ENCODE measurements at regions not wholly inside any gene's neighbourhood (a gene's known extent, or its start where the extent isn't known, plus 50 kb on each side); places are given as distances from the start of the nearest gene placed in this dataset.
"Not testable (repeated sequence)": the region's sequence is repeated elsewhere in the genome, so short reads cannot be mapped to it uniquely, and the experiment has no call there.

DNA sequence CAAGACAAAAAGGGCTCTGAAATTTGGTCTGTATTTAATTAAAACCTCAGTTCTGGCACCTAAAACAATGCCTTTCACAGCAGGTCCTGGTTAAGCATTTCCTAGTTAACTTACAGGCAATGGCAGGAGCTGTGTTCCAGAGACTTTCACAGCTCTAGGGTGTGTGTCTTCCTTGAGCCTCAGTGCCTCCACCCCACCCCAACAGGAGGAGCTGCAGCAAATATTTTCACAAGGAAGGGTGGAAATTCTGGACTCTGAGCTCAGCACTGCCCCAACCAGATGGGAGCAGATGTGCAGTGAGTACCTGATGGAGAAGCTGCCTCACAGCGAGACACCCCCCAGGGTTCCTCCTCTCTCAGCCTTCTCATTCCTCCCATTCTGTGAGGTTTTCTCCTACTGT, 106.3 kb upstream of the SPATA12 start:
- no peak for DNase-seq

DNA sequence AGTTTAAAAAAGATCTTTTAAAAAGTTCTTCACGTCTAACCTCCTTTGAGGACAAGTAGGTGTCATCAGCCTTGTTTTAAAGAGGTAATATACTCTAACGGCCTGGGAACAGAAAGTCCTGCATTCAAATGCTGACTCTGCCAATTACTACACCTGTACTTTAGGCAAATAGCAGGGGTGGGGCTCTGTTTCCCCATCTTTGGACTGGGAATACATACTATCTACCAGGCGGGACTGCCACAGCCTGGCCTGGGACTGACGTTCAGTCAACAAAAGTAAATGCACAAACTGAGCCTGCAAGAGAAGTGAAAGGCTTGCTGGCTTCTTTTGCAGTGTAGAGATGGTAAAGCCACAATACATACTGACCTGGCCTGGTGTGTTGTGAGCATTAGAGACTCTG, 107.6 kb upstream of the SPATA12 start:
- no peak for DNase-seq

DNA sequence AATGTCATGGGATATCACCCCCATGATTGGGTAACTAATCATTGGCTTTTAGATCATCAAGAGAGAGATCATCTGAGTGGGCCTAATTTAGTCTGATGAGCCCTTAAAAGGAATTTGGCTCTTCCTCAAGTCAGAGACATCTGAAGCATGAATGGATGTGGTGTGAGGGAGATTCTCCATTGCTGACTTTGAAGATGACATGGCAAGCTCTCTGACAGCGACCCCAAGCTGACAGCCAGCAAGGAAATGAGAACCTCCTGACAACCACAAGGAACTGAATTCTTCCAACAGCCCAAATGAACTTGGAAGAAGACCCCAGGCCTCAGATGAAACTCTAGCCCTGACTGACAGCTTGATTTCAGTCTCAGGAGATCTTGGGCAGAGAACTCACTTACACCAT, 108.4 kb upstream of the SPATA12 start:
- no peak for DNase-seq

DNA sequence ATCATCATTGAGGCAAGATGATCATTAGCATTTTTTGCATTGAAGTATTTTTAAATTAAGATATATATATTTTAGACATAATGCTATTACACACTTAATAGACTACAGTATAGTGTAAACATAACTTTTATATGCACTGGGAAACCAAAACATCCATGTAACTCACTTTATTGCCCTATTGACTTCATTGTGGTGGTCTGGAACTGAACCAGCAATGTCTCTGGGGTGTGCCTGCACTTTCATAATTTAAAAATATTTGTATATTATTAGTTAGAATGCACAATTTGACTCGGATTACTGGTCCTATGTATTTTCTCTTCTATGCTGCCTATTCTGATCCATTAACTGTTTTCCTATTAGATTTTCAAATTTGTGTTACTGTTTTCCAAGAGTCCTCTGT, 109.1 kb upstream of the SPATA12 start:
- DNase-seq: no peak

DNA sequence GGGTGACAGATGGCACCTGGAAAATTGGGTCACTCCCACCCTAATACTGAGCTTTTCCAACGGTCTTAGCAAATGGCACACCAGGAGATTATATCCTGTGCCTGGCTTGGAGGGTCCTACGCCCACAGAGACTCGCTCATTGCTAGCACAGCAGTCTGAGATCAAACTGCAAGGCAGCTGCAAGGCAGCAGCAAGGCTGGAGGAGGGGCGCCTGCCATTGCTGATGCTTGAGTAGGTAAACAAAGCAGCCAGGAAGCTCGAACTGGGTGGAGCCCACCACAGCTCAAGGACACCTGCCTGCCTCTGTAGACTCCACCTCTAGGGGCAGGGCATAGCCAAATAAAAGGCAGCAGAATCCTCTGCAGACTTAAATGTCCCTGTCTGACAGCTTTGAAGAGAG, 115.1 kb upstream of the SPATA12 start:
- not testable (repeated sequence) for DNase-seq

DNA sequence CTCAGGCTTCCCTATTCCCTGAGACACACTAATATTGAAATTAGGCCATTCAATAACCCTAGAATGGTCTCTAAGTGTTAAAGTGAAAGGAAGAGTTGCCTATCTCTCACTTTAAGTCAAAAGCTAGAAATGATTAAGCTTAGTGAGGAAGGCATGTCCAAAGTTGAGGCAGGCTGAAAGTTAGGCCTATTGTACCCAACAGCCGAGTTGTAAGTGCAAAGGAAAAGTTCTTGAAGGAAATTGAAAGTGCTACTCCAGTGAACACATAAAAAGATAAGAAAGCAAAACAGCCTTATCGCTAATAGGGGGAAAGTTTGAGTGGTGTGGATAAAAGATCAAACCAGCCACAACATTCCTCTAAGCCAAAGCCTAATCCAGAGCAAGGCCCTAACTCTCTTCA, 117.9 kb upstream of the SPATA12 start:
- DNase-seq: no peak

DNA sequence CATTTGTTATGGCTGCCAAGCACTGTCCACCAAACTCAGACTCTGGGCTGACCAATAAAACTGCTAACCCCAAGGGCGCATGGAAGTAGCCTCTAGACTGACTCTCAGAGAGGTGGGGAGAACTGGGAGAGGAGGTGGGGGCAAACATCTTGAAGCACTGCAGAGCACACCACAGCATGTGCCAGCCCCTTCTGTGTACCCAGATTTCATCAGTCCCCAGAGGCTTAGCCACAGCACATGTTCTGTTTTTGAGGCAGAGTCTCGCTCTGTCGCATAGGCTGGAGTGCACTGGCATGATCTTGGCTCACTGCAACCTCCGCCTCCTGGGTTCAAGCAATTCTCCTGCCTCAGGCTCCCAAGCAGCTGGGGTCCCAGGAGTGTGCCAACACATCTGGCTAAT, 119.5 kb upstream of the SPATA12 start:
- DNase-seq: no peak

DNA sequence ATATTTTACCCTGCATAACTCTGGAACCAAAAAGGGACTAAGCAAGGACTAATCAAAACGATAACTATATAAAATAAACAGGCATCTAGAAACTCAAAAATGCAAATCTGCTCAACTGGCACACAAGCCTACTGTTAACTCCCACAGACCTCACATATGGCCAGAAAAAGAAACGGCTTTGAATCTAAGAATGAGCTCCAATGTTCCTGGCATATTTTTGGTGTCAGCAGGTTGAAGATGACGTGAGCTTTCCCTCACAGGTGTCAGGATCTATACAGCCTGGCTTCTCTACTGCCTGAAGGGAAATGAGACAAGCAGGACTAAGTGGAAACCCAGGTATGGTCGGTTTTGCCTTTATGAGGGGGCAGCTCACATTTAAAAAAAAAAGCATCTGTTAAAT, 120.1 kb upstream of the SPATA12 start:
- DNase-seq: no peak

DNA sequence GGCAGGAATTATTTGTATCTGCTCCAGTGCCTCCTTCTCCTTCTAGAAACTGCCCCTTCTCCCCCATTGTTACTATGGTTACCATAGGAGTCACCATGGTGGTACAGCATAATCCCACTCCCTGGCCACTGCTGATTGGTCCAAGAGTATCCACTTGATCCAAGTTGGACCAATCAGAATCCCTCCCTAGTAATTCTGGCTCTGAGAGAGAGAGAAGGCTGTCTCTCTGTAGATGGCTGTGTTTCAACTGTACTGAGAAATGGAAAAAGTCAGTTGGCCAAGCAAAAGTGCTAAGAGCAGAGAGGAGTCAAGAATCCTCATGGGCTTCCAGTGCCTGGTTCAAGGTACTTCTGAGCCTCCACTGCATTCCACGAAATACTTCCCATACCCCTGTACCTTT, 120.6 kb upstream of the SPATA12 start:
- DNase-seq: no peak

DNA sequence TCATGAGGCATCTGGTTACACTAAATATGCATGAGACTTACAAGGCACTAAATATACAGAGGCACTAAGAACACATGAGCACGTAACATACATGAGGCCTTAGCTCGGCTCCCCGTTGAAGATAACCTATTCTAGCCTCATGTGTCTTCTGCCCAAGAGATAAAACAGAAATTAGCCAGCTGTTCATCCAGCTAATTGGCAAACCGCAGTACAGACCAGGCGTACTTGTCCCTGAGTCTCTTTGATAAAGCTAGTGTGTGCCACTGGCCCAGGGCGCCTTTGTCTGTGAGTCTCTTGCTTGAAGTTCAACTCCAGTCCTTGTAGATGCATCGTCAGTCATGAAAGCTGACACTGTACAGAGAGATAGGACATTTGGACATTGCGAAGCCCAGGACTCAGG, 121.9 kb upstream of the SPATA12 start:
- no peak for DNase-seq

DNA sequence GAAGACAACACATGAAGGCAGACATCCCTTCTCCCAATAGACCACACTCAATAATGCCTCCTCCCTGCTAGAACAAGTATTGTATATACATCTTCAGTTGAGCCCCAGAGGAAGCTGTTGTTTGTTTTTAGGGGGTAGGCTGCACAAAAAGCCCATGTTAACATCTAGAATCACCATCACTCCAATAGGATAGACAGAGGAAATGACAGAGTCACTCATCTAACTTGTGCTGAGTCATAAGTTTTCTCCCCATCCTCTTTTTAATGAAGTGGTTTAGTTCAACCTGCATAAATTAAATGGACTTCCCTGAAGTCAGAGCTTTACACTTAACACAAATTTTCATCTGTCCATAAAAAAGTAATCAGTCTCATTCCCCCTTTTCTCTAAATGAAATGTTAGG, 122.9 kb upstream of the SPATA12 start:
- no peak for DNase-seq

DNA sequence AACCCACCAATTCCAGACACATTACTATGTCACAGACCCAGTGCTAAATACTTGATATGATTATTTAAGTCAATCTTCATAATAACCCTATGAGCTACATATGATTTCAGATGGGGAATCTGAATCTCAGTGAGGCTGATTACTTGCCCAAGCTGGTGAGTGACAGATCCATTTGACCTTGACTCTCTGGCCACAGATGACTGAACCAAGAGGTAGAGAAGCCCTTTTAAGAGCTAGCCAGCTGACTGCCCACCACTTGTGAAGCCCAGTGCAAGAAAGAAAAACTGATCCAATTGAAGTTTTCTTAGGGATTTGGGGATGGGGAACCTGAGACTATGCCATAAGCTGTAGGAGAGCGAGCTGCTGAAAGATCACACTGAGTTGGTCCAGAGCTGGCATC, 124.7 kb upstream of the SPATA12 start:
- DNase-seq: no peak

DNA sequence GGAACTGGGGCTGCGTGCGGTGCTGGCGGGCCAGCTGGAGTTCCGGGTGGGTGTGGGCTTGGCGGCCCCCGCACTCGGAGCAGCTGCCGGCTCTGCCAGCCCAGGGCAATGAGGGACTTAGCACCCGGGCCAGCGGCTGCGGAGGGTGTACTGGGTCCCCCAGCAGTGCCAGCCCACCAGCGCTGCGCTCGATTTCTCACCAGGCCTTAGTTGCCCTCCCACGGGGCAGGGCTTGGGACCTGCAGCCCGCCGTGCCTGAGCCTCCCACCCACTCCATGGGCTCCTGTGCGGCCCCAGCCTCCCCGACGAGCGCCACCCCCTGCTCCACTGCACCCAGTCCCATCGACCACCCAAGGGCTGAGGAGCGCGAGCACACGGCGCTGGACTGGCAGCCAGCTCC, 126.0 kb upstream of the SPATA12 start:
- DNase-seq: not testable (repeated sequence)

DNA sequence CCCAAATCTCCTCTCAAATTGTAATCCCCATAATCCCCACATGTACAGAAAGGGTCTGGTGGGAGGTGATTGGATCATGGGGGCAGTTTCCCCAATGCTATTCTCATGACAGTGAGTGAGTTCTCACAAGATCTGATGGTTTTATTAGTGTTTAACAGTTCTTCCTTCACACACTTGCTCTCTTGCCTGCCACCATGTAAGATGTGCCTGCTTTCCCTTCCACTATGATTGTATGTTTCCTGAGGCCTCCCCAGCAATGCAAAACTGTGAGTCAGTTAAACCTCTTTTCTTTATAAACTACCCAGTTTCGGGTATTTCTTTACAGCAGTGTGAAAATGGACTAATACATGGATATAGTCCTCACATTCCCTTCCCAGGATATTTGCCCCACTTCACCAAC, 126.7 kb upstream of the SPATA12 start:
- no peak for DNase-seq

DNA sequence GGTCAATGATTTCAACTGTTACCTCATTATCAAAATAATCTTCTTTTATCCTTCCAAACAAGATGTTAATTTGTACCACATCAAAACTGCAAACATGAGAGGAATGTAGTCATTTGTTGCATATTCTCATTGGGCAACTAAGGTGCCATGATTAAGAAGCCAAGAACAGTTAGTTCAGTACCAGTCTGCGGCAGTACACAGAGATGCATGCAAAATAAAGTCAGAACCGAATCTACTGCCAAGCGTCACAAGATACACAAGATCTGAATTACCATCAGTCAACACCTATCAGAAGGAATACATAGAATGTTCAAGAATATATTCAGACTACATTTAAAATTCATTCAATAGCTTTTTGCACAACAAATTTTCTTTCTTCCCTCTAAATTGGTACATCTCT, 127.6 kb upstream of the SPATA12 start:
- no peak for DNase-seq

DNA sequence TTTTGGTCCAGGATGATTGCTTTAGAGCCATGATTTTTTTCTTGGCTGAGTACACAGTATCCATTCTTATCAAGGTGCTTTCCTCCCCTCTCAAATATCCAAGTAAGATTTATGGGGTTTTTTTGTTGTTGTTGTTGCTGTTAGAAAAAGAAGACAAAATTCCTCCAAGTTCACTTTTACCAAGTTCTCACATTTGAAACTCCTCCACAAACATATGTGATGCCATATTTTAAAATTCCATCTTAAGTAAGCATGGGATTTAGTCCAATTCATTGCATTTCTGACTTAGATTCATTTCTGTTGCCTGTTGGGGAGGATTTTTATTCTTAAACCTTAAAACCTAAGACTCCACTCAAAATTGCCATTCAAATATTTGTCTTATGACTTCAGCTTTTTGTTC, 128.6 kb upstream of the SPATA12 start:
- no peak for DNase-seq

DNA sequence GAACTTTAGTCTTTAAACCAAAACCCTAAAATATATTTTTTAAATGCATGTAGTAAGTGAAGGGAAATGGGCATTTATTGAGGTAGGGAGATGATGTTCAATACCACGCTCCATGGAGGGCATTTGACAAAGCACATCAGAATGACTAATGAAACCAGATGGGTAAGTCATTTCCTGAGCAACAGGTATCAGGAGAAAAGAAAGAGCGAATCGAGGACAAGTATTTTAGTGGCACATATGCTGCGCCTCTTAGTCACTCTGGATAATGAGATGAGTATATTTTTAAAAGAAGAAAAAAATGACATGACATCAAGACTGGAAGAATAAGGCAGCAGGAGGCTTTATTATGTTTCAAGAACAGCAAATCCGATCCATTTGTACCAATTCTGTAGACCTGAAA, 129.0 kb upstream of the ARHGEF3 start:
- DNase-seq: peak; percentile 37

DNA sequence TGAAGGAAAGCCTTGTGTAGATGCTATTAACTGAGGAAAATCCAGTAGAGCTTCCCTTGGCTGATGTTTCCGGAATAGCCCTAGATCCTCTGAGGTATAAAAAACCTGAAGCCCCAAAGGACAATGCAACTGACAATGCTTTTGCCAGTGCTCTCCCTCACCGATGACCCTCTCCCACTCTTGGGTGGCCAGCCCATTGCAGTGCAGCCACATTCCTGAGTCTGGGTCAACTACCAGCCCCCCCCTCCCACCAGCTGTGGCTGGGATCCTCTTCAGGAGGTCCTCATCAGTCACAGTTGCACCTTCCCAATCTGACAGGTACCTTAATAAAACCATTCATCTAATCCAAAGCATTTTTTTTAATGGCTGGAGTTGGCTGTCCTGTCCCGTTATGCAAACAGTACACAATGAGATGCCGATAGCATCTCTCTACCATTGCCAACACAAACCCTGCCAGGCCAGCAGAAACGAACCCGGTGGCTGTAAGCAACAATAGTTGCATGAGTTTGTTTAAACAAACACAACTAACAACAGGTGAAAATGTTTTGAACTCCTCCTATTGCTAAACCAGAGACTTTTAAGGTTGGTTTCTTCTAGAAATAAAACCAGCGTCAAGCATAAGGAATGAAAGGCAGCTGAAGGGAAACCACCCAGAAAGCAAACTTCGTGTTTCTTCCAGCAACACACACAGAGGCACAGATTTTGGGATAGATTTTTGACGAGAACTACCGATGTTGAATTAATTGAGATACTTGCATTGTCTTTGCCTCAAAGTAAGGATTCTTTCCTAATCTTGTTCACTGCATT, 128.3 kb upstream of the ARHGEF3 start:
- DNase-seq: no peak

DNA sequence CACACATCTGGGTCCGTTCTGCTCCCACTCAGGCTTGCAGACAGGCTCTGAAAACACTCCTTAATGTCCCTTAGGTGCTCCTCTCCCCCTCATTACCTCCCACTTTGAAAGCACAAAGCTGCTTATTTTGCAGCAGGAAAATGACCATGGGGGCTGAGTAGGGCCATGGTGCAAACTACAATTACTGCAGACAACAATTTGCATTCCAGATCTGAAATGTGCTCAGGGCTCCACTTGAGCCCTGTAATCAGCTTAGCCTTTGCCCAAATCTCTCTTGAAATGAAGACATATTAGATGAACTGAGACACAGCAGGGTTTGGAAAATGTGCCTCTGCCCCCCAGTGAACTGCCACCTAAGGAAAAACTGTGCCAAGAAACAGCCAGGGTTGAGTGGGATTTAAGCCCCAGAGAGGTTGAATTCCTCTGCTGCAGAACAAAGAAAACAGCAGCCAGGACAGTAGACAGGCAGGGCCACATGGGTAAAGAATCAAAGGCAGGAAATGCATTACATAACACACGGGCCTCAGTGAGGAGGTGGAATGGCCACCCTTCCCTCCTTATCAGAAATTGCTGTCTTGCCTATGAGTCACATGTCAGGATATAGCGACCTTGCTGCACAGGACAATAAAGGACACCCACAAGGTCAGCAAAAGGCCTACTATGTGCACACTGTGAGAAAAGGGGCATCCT, 126.8 kb upstream of the ARHGEF3 start:
- DNase-seq: no peak

DNA sequence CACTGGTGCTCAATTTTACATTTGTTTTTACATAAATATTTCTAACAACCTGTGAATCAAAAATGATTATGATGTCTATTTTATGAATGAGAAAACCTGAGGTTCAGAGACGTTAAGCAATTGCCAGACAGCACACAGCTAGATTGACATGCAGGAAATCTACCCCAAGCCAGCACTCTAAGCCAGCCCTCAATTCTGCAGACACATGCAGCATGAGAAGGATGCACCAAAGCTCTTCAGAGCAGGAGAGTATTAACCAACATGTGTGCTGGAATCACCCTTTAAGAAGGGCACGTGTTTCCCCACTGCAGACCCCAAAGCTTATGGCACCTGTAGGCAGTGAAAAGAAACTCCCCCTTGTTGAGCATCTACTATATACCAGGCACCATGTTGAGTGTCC, 126.1 kb upstream of the ARHGEF3 start:
- no peak for DNase-seq

DNA sequence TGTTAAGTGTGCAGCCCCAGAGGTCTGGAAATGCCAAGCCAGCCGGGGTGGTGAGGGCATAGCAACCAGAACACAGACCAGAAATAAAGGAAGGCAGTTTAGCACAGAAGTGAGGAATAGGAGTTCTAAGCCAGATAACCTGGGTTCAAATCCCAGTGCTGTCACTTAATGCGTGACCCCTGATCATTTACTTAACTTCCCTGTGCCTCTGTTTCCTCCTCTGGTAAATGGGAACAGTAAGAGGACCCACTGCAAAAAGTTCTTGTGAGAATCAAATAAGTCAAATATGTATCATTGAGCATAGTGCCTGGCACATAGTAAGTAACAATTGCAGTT, 125.2 kb upstream of the ARHGEF3 start:
- no peak for DNase-seq

DNA sequence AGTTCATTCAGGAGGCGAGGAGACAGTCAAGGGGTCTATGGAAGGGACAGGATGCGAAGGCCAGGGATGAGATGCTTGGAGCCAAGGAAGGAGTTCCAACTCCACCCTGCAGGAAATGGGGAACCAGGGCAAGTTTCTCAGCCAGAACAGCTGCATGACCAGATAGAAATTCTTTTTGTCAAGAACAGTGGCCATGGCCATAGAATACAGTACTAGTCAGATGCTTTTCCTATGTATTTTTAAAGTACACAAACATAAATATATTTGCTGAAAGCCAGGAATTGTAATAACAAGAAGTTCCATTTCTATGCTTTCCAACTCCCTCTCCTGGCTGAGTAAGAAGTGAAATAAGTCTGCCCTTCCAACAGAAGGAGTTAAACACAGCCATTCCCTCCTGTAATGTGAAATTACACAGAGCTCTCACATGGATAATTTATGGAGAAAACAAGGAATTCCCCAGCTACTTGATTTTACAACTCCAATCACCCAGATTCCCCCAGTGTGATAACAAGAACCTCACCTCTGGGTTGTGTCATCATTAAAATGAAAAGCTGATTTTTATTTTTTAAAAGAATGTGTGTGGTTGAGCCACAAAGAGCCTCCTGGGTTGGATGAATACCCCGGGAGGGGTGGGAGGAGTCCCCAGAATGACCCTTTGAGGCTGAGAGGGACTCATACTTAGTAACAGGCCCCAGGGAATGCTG, 124.6 kb upstream of the ARHGEF3 start:
- no peak for DNase-seq

DNA sequence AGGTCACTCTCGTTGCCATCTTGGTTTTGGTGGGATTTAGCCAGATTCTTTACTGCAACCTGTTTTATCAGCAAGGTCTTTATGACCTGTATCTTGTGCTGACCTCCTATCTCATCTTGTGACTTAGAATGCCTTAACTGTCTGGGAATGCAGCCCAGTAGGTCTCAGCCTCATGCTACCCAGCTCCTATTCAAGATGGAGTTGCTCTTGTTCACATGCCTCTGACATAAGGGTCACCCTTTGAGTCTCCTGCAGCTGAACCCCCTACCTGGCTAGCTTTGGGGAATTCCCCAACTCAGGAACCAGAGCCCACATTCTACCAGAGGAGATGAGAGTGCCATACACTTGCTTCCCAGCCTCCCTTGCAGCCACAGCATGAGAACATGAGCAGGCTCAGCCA, 123.0 kb upstream of the ARHGEF3 start:
- not testable (repeated sequence) for DNase-seq

DNA sequence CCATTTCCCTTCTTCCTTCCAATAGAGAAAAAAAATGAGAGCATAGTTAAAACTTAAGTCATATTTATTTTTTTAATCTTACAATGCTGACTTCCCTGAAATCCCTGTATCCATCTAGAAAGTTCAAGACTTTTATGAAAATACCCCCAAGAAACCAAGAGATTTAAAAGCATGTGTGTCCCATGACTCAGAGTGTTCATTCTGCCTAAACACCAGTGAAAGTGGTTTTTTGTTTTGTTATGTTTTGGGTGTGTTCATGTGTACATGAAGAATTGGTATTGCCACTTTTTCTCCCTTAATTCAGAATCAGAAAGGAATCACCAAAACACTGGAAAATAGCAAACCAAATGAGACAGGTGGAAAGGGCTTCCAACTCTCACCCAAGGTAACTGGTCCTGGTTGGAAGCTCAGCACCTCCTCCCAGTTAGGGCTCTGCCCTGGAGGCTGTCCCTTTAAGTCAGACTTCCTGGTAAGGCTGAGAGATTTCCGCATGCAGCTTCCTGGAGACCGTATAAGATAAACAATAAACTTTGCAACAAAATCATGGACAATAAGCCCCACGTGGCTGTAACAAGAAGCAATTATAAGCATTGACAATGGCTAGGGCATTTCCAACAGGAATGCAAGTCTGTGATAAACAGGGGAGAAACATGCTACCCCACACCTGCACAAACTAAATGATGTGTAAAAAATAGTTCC, 121.9 kb upstream of the ARHGEF3 start:
- no peak for DNase-seq
